Keratinocyte (primary cell): ENCODE measurements at regions not wholly inside any gene's neighbourhood (a gene's known extent, or its start where the extent isn't known, plus 50 kb on each side); places are given as distances from the start of the nearest gene placed in this dataset.

ENCODE experiments used
- DNase-seq: peaks from one replicate; pipeline ENCODE4 v3.0.0-alpha.2; 2011; ENCODE audit warnings: low read depth, missing footprints, low spot score
- FAIRE-seq: peaks from 2 replicates; lab custom pipeline; 2011; peaks lifted over from hg19 to GRCh38; lab: Jason Lieb, UNC
- H2AFZ ChIP-seq: 2 replicates; pipeline ENCODE4 v1.6.0; 2012; ENCODE audit warnings: low read length, control low read depth, inconsistent platforms; ENCODE audit not compliant: control insufficient read depth
- H3K27ac ChIP-seq: 2 replicates; pipeline ENCODE4 v1.5.1; 2011; ENCODE audit warnings: low read length; ENCODE audit not compliant: control insufficient read depth, insufficient read depth
- H3K27me3 ChIP-seq: 3 replicates; pipeline ENCODE4 v1.6.0; 2011; ENCODE audit warnings: low read length; ENCODE audit not compliant: control insufficient read depth, insufficient read depth; ENCODE audit errors: extremely low read depth
- H3K36me3 ChIP-seq, 2 experiments: 2 replicates in 1 of 2; 3 replicates in 1 of 2; pipeline ENCODE4 v1.5.1; 2011; ENCODE audit warnings: low read length in 2 of 2, mild to moderate bottlenecking in 1 of 2; ENCODE audit not compliant: control insufficient read depth in 2 of 2, insufficient read depth in 2 of 2; ENCODE audit errors: extremely low read depth in 1 of 2
- H3K4me1 ChIP-seq: 3 replicates; pipeline ENCODE4 v1.5.1; 2011; ENCODE audit warnings: low read length; ENCODE audit not compliant: control insufficient read depth, insufficient read depth; ENCODE audit errors: extremely low read depth
- H3K4me2 ChIP-seq: 3 replicates; pipeline ENCODE4 v1.6.0; 2011; ENCODE audit warnings: low read depth, low read length; ENCODE audit not compliant: control insufficient read depth, insufficient read depth; ENCODE audit errors: extremely low read depth
- H3K4me3 ChIP-seq, 3 experiments: fragments of 200-600 bp in 1 of 3; sonication (generic) in 1 of 3; 2 replicates in 2 of 3; 3 replicates in 1 of 3; pipeline ENCODE4 v1.5.1; 2011 to 2016; ENCODE audit warnings: low read length in 3 of 3, mild to moderate bottlenecking in 3 of 3, control low read depth in 2 of 3, inconsistent platforms in 1 of 3, low read depth in 1 of 3, mixed read lengths in 1 of 3, mixed run types in 1 of 3, moderate library complexity in 1 of 3; ENCODE audit not compliant: control insufficient read depth in 2 of 3, insufficient read depth in 2 of 3; ENCODE audit errors: extremely low read depth in 1 of 3
- H3K79me2 ChIP-seq: 2 replicates; pipeline ENCODE4 v1.6.0; 2012; ENCODE audit warnings: low read length; ENCODE audit not compliant: control insufficient read depth, insufficient read depth
- H3K9ac ChIP-seq: 3 replicates; pipeline ENCODE4 v1.6.0; 2011; ENCODE audit warnings: low read length; ENCODE audit not compliant: control insufficient read depth, insufficient read depth; ENCODE audit errors: extremely low read depth
- H3K9me1 ChIP-seq: 3 replicates; pipeline ENCODE4 v1.6.0; 2011; ENCODE audit warnings: low read length; ENCODE audit not compliant: control insufficient read depth, insufficient read depth; ENCODE audit errors: extremely low read depth
- H3K9me3 ChIP-seq: 2 replicates; pipeline ENCODE4 v1.5.1; 2012; ENCODE audit warnings: low read depth, low read length; ENCODE audit not compliant: control insufficient read depth
- H4K20me1 ChIP-seq: 3 replicates; pipeline ENCODE4 v1.6.0; 2011; ENCODE audit warnings: low read length; ENCODE audit not compliant: control insufficient read depth, insufficient read depth; ENCODE audit errors: extremely low read depth
- CTCF ChIP-seq, 3 experiments: IDR thresholded peaks in 1 of 3; conservative IDR thresholded peaks in 1 of 3; optimal IDR thresholded peaks in 1 of 3; 2 replicates in 2 of 3; 3 replicates in 1 of 3; pipeline versions ENCODE3 to v1.5.1; 2011; ENCODE audit warnings: low read length in 3 of 3, mild to moderate bottlenecking in 3 of 3, moderate library complexity in 2 of 3, control low read depth in 1 of 3, inconsistent platforms in 1 of 3; ENCODE audit not compliant: insufficient read depth in 2 of 3; ENCODE audit errors: extremely low read depth in 1 of 3
- EZH2 ChIP-seq: IDR thresholded peaks from one replicate; pipeline ENCODE4 v1.6.1; 2012; ENCODE audit warnings: inconsistent platforms, mild to moderate bottlenecking, low read length, moderate library complexity
- dilution Hi-C: fragments of 300-500 bp; cut with MboI; formaldehyde crosslinking; loops from one replicate; pipeline ENCODE4 v1.7.0; 2020; ENCODE audit warnings: low sequenced_read_pairs; ENCODE audit not compliant: extremely low pct_ligation_motif_present

- H3K9ac ChIP-seq: no peak overlapping the region
- no peak overlapping the region for H3K27ac ChIP-seq
- H3K36me3 ChIP-seq: no peaks in the 10 kb centered on the region
- H4K20me1 ChIP-seq: no peaks in the 10 kb centered on the region
- DNase-seq (no peak), FAIRE-seq (no peak)
- no peaks in the 10 kb centered on the region for H3K4me1 ChIP-seq
- no peaks in the 10 kb centered on the region for H3K9me3 ChIP-seq
- H3K9me1 ChIP-seq: no peaks in the 10 kb centered on the region
- H3K79me2 ChIP-seq: no peaks in the 10 kb centered on the region
- no peaks in the 10 kb centered on the region for H3K27me3 ChIP-seq
- H2AFZ ChIP-seq: no peak overlapping the region
- no peak overlapping the region for H3K4me3 ChIP-seq
- dilution Hi-C loops: no loop called here
- TF ChIP-seq EZH2: no peak
- TF ChIP-seq CTCF (optimal IDR thresholded peaks at IDR 0.05 in 1 of 3, IDR thresholded peaks at IDR 0.05 in 1 of 3, conservative IDR thresholded peaks at IDR 0.05 in 1 of 3; ENCODE audit: extremely low read depth in 1 of 3, insufficient read depth in 2 of 3, low read length in 3 of 3): no peak
- H3K4me2 ChIP-seq: no peak overlapping the region
These were observed 177.4 kb downstream of the BTG1 start for GRCh38 chr12:91968076-91968776.

DNA sequence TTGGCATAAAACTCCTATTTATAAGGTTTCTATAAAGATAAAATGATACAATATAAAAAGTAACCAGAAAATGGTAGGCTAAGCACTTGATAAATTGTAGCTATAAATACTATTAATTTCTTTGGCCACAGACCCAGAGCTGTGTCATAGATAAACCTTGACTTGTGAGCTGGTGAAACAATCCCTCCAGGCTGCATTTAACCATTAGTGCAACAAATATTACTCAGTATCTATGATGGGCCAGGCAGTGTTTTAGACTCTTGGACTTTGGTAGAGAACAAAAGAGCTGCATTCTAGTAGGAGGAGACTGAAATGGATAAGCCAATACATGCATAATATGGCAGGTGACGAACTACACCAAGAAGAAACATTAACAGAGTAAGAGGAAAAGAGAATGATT lies 178.1 kb downstream of the BTG1 start:
- no peaks in the 10 kb centered on the region for H3K36me3 ChIP-seq
- H4K20me1 ChIP-seq: no peaks in the 10 kb centered on the region
- H3K27ac ChIP-seq: no peak overlapping the region
- dilution Hi-C loops: no loop called here
- no peak overlapping the region for H2AFZ ChIP-seq
- no peaks in the 10 kb centered on the region for H3K9me1 ChIP-seq
- no peaks in the 10 kb centered on the region for H3K27me3 ChIP-seq
- DNase-seq (no peak), FAIRE-seq (no peak)
- H3K9ac ChIP-seq: no peak overlapping the region
- H3K9me3 ChIP-seq: no peaks in the 10 kb centered on the region
- H3K4me1 ChIP-seq: no peaks in the 10 kb centered on the region
- H3K4me3 ChIP-seq: no peak overlapping the region
- no peaks in the 10 kb centered on the region for H3K79me2 ChIP-seq
- no peak overlapping the region for H3K4me2 ChIP-seq
- TF ChIP-seq CTCF (optimal IDR thresholded peaks at IDR 0.05 in 1 of 3, IDR thresholded peaks at IDR 0.05 in 1 of 3, conservative IDR thresholded peaks at IDR 0.05 in 1 of 3; ENCODE audit: extremely low read depth in 1 of 3, insufficient read depth in 2 of 3, low read length in 3 of 3) (no peak), EZH2 (no peak)
